Fibroblast of pulmonary artery (primary cell): ENCODE measurements at regions not wholly inside any gene's neighbourhood (a gene's known extent, or its start where the extent isn't known, plus 50 kb on each side); places are given as distances from the start of the nearest gene placed in this dataset.

Source experiments
- DNase-seq: peaks from one replicate; pipeline ENCODE4 v3.0.0-alpha.2; 2010; ENCODE audit warnings: low read depth
- H3K4me3 ChIP-seq: replicated peaks from 2 replicates; pipeline ENCODE4 v1.5.1; 2011; ENCODE audit warnings: low read depth, mild to moderate bottlenecking, control low read depth, low read length, moderate library complexity
- TF ChIP-seq, protein P1 (sequence below): IDR thresholded peaks from 2 replicates; pipeline ENCODE4 v1.5.1; 2011; ENCODE audit warnings: mild to moderate bottlenecking, control low read depth, low read length, inconsistent platforms; ENCODE audit errors: missing control alignments

DNA sequence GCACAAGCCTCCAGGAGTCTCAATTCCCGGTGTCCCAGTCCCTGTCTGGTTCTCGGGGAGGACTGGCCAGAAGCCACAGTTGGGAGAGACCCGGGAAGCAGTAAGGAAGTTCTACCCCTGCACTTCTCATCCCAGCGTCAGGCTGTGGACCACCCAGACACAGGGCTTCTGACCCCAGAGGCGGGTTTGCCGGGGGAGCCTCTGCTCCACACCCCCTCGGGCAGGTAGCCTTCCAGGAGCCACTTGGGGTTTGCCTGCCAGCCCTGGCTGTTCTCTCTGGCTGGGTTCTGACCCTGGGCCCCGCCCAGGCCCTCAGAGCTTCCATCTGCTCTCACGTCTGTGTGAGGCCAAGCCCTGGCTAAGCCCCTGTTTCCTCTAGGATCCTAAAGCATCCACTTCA lies 94.4 kb upstream of the GPC1 start:
- no peak overlapping the region for H3K4me3 ChIP-seq
- TF ChIP-seq, protein P1, sequence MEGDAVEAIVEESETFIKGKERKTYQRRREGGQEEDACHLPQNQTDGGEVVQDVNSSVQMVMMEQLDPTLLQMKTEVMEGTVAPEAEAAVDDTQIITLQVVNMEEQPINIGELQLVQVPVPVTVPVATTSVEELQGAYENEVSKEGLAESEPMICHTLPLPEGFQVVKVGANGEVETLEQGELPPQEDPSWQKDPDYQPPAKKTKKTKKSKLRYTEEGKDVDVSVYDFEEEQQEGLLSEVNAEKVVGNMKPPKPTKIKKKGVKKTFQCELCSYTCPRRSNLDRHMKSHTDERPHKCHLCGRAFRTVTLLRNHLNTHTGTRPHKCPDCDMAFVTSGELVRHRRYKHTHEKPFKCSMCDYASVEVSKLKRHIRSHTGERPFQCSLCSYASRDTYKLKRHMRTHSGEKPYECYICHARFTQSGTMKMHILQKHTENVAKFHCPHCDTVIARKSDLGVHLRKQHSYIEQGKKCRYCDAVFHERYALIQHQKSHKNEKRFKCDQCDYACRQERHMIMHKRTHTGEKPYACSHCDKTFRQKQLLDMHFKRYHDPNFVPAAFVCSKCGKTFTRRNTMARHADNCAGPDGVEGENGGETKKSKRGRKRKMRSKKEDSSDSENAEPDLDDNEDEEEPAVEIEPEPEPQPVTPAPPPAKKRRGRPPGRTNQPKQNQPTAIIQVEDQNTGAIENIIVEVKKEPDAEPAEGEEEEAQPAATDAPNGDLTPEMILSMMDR, result no peak
- no peak for DNase-seq

DNA sequence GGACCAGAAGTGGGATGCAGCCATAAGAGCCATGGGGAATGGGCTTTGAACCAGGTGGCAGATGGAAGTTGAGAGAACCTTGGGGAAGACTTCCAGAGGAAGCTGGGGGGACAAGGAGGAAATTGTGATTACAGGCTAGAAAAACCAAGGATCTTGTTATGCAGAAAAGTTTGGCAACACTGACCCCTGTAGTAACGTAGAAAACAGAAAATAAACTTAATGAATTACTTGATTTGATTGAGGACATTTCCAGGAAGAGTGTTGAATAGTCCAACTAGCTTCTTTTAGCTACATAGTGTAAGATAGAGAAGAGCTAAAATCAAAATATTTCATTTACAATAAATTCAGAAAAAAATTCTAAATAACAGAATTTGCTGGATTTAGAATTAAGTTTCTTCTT lies 91.9 kb upstream of the GPC1 start:
- TF ChIP-seq, protein P1, result peak; percentile 1
- DNase-seq, result peak; percentile 31
- no peak overlapping the region for H3K4me3 ChIP-seq

- no peak for DNase-seq
- no peak overlapping the region for H3K4me3 ChIP-seq
- TF ChIP-seq, protein P1, result no peak
Measured at GRCh38 chr2:240344904-240345303, 90.6 kb upstream of the GPC1 start.

DNA sequence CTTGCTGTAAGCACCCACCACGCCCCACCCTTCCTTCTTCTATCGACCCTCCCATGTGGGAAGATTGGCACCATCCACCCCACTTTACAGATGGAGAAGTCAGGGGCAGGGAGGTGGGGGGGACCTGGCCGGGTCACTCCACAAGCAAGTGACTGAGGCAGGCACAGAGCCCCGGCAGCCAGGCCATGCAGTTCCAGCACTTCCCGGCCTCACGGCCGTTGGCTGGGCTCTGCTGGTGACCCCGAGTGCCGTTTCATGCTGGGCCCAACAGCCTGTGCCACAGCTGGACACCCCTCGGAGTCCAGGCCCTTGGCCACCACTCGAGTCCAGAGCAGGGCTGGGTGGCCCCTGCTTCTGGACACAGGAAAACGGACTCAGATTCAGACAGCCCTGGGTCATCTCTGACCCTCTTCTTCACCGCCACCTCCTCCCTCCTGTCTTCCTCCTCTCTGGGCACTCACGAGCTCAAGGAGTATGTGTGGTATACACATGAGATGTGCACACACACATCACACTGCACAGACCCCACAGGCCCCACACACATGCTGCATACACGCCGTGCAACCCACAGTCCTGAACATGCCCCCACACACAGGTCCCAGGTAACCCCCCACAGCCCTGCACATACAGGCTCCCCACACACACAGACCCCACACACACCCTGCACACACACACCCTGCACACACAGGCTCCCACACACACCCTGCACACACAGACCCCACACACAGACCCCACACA lies 89.3 kb upstream of the GPC1 start:
- TF ChIP-seq, protein P1, result no peak
- H3K4me3 ChIP-seq, result no peak overlapping the region
- DNase-seq, result no peak

DNA sequence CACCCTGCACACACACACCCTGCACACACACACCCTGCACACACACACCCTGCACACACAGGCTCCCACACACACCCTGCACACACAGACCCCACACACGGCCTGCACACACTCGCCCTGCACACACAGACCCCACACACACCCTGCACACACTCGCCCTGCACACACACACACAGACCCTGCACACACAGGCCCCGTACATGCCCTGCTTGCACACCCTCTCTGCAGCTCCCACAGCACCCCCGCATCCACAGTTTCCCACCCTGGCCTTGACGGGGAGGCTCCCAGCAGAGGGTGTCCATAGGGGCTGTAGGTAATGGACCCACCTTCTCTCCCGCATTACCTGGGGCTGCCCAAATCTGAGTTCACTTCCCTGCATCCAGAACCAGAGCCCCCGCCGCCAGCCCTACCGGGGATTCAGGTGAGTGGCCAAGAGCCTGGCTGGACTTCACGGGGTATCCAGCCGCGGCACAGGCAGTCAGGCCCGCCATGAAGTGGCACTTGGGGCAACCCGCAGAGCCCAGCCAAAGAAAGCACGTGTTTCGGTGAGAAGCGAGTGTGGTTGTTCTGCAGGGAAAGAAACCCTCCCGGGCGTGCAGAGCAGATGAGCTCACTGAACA lies 88.6 kb upstream of the GPC1 start:
- TF ChIP-seq, protein P1, result no peak
- DNase-seq, result no peak
- H3K4me3 ChIP-seq, result no peak overlapping the region

- H3K4me3 ChIP-seq, result no peak overlapping the region
- no peak for DNase-seq
- TF ChIP-seq, protein P1, result no peak
Measured at GRCh38 chr2:240347373-240347940, 88.0 kb upstream of the GPC1 start.
